Tibial nerve (tissue), 4 donors: ENCODE measurements at regions not wholly inside any gene's neighbourhood (a gene's known extent, or its start where the extent isn't known, plus 50 kb on each side); places are given as distances from the start of the nearest gene placed in this dataset.

Experiments
- EP300 ChIP-seq, 2 donors: sonication (generic); formaldehyde crosslinking; IDR thresholded peaks; one replicate each; pipeline ENCODE4 v1.6.1; 2017; ENCODE audit warnings: antibody characterized with exemption in 2 of 2, mild to moderate bottlenecking in 1 of 2
- POLR2A ChIP-seq, 2 donors: fragments of 450-650 bp; IDR thresholded peaks; one replicate each; pipeline ENCODE4 v1.6.1; 2017; ENCODE audit warnings: antibody characterized with exemption in 2 of 2, mild to moderate bottlenecking in 2 of 2, moderate library complexity in 2 of 2
- TF ChIP-seq, protein P1 (sequence below), 5 experiments: fragments of 200-600 bp in 3 of 5; fragments of 450-650 bp in 2 of 5; sonication (generic) in 3 of 5; IDR thresholded peaks; one replicate each; pipeline ENCODE4 v1.5.1; 2016 to 2019; ENCODE audit warnings: antibody characterized with exemption in 5 of 5, mild to moderate bottlenecking in 3 of 5, moderate library complexity in 2 of 5

DNA sequence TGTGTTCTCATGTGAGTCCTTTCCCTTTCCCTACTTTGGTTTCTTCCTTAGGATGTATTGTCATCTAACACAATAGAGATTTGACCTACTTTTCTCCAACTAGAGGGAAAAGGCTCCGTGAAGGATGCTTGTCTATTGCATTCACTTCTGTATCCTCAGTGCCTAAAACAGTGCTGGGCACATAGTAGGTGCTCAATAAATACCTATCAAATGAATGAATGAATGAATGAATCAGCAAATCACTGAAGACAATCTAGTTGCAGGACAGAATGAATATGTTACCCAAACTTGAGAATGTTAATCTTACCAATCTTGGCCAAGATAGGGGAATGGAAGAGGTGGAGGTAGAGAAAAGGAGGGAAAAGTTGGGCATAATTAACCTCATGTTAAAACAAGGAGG is 131.2 kb upstream of the FOXN2 start:
- TF ChIP-seq POLR2A (IDR thresholded peaks at IDR 0.05), result no peak
- TF ChIP-seq, protein P1, sequence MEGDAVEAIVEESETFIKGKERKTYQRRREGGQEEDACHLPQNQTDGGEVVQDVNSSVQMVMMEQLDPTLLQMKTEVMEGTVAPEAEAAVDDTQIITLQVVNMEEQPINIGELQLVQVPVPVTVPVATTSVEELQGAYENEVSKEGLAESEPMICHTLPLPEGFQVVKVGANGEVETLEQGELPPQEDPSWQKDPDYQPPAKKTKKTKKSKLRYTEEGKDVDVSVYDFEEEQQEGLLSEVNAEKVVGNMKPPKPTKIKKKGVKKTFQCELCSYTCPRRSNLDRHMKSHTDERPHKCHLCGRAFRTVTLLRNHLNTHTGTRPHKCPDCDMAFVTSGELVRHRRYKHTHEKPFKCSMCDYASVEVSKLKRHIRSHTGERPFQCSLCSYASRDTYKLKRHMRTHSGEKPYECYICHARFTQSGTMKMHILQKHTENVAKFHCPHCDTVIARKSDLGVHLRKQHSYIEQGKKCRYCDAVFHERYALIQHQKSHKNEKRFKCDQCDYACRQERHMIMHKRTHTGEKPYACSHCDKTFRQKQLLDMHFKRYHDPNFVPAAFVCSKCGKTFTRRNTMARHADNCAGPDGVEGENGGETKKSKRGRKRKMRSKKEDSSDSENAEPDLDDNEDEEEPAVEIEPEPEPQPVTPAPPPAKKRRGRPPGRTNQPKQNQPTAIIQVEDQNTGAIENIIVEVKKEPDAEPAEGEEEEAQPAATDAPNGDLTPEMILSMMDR (IDR thresholded peaks at IDR 0.05), result no peak
- TF ChIP-seq EP300 (IDR thresholded peaks at IDR 0.05), result no peak
